ENCODE measurements at regions not wholly inside any gene's neighbourhood (a gene's known extent, or its start where the extent isn't known, plus 50 kb on each side); places are given as distances from the start of the nearest gene placed in this dataset.

GRCh38 chr5:153187503-153187902, 303.0 kb upstream of the GRIA1 start:
- no peaks in the 10 kb centered on the region for H3K4me1 ChIP-seq (ENCODE audit: control insufficient read depth, insufficient read depth, low read length)
- no peaks in the 10 kb centered on the region for H3K27me3 ChIP-seq (ENCODE audit: control insufficient read depth, insufficient read depth)
- no peaks in the 10 kb centered on the region for H3K9me3 ChIP-seq (ENCODE audit: control insufficient read depth, low read length)
- WGBS: 85% methylated on average over 1 of the region's 1 CpG
- no peak for ATAC-seq
- no peak overlapping the region for H3K4me3 ChIP-seq (ENCODE audit: low read length)
- no peak for DNase-seq
- H3K27ac ChIP-seq (ENCODE audit: low read length): no peak overlapping the region
- intact Hi-C loops (cut with DNase I): no loop called here

- DNase-seq (no peak), ATAC-seq (no peak)
- Histone ChIP-seq H3K27ac (ENCODE audit: low read length) (no peak overlapping the region), H3K9me3 (ENCODE audit: control insufficient read depth, low read length) (no peaks in the 10 kb centered on the region), H3K4me3 (ENCODE audit: low read length) (no peak overlapping the region), H3K4me1 (ENCODE audit: control insufficient read depth, insufficient read depth, low read length) (no peaks in the 10 kb centered on the region), H3K27me3 (ENCODE audit: control insufficient read depth, insufficient read depth) (no peaks in the 10 kb centered on the region)
- intact Hi-C loops (cut with DNase I): no loop called here
- WGBS: 59% methylated on average over 3 of the region's 3 CpGs
Observed at GRCh38 chr5:153206361-153206760, 284.1 kb upstream of the GRIA1 start.

GRCh38 chr5:153209016-153209415, 281.5 kb upstream of the GRIA1 start:
- no peaks in the 10 kb centered on the region for H3K9me3 ChIP-seq (ENCODE audit: control insufficient read depth, low read length)
- H3K4me3 ChIP-seq (ENCODE audit: low read length): no peak overlapping the region
- WGBS: 79% methylated on average over 3 of the region's 3 CpGs
- no peak overlapping the region for H3K27ac ChIP-seq (ENCODE audit: low read length)
- H3K27me3 ChIP-seq (ENCODE audit: control insufficient read depth, insufficient read depth): no peaks in the 10 kb centered on the region
- no peak for ATAC-seq
- intact Hi-C loops (cut with DNase I): no loop called here
- no peak for DNase-seq
- no peaks in the 10 kb centered on the region for H3K4me1 ChIP-seq (ENCODE audit: control insufficient read depth, insufficient read depth, low read length)

- no peak overlapping the region for H3K27ac ChIP-seq (ENCODE audit: low read length)
- no peaks in the 10 kb centered on the region for H3K4me1 ChIP-seq (ENCODE audit: control insufficient read depth, insufficient read depth, low read length)
- intact Hi-C loops (cut with DNase I): no loop called here
- no peak overlapping the region for H3K4me3 ChIP-seq (ENCODE audit: low read length)
- ATAC-seq (no peak), DNase-seq (no peak)
- 65% methylated on average over 2 of the region's 2 CpGs for WGBS
- H3K27me3 ChIP-seq (ENCODE audit: control insufficient read depth, insufficient read depth): no peaks in the 10 kb centered on the region
- no peaks in the 10 kb centered on the region for H3K9me3 ChIP-seq (ENCODE audit: control insufficient read depth, low read length)
Observed at GRCh38 chr5:153209687-153210086, 280.8 kb upstream of the GRIA1 start.

- DNase-seq (no peak), ATAC-seq (no peak)
- Histone ChIP-seq H3K4me3 (ENCODE audit: low read length) (no peak overlapping the region), H3K9me3 (ENCODE audit: control insufficient read depth, low read length) (no peaks in the 10 kb centered on the region), H3K4me1 (ENCODE audit: control insufficient read depth, insufficient read depth, low read length) (no peaks in the 10 kb centered on the region), H3K27ac (ENCODE audit: low read length) (no peak overlapping the region), H3K27me3 (ENCODE audit: control insufficient read depth, insufficient read depth) (no peaks in the 10 kb centered on the region)
- intact Hi-C loops (cut with DNase I): no loop called here
- WGBS: 65% methylated on average over 4 of the region's 4 CpGs
Observed at GRCh38 chr5:153211076-153211475, 279.4 kb upstream of the GRIA1 start.

- no peak for DNase-seq
Observed at GRCh38 chr5:153212471-153212870, 278.0 kb upstream of the GRIA1 start.

GRCh38 chr5:153222936-153223335, 267.5 kb upstream of the GRIA1 start:
- Histone ChIP-seq H3K27ac (ENCODE audit: low read length) (no peak overlapping the region), H3K9me3 (ENCODE audit: control insufficient read depth, low read length) (no peaks in the 10 kb centered on the region), H3K4me1 (ENCODE audit: control insufficient read depth, insufficient read depth, low read length) (no peaks in the 10 kb centered on the region), H3K4me3 (ENCODE audit: low read length) (no peak overlapping the region), H3K27me3 (ENCODE audit: control insufficient read depth, insufficient read depth) (no peaks in the 10 kb centered on the region)
- intact Hi-C loops (cut with DNase I): no loop called here
- no peak for DNase-seq
- ATAC-seq: no peak

More at GRCh38 chr5:153212471-153212870, 278.0 kb upstream of the GRIA1 start:
- 84% methylated on average over 3 of the region's 3 CpGs for WGBS
- no peak for ATAC-seq
- Histone ChIP-seq H3K27me3 (ENCODE audit: control insufficient read depth, insufficient read depth) (no peaks in the 10 kb centered on the region), H3K9me3 (ENCODE audit: control insufficient read depth, low read length) (no peaks in the 10 kb centered on the region), H3K27ac (ENCODE audit: low read length) (no peak overlapping the region), H3K4me3 (ENCODE audit: low read length) (no peak overlapping the region), H3K4me1 (ENCODE audit: control insufficient read depth, insufficient read depth, low read length) (no peaks in the 10 kb centered on the region)
- intact Hi-C loops (cut with DNase I): no loop called here

- intact Hi-C loops (cut with DNase I): no loop called here
- no peak for DNase-seq
- H3K4me1 ChIP-seq (ENCODE audit: control insufficient read depth, insufficient read depth, low read length): no peaks in the 10 kb centered on the region
- H3K27ac ChIP-seq (ENCODE audit: low read length): no peak overlapping the region
- no peak overlapping the region for H3K4me3 ChIP-seq (ENCODE audit: low read length)
- H3K27me3 ChIP-seq (ENCODE audit: control insufficient read depth, insufficient read depth): no peaks in the 10 kb centered on the region
- H3K9me3 ChIP-seq (ENCODE audit: control insufficient read depth, low read length): no peaks in the 10 kb centered on the region
- no peak for ATAC-seq
- WGBS: 76% methylated on average over 6 of the region's 6 CpGs
Observed at GRCh38 chr5:153223376-153223775, 267.1 kb upstream of the GRIA1 start.

GRCh38 chr5:153224651-153225050, 265.8 kb upstream of the GRIA1 start:
- intact Hi-C loops (cut with DNase I): no loop called here
- Histone ChIP-seq H3K4me3 (ENCODE audit: low read length) (no peak overlapping the region), H3K4me1 (ENCODE audit: control insufficient read depth, insufficient read depth, low read length) (no peaks in the 10 kb centered on the region), H3K9me3 (ENCODE audit: control insufficient read depth, low read length) (no peaks in the 10 kb centered on the region), H3K27ac (ENCODE audit: low read length) (no peak overlapping the region), H3K27me3 (ENCODE audit: control insufficient read depth, insufficient read depth) (no peaks in the 10 kb centered on the region)
- no peak for DNase-seq
- no peak for ATAC-seq

GRCh38 chr5:153233933-153234332, 256.5 kb upstream of the GRIA1 start:
- H3K27me3 ChIP-seq (ENCODE audit: control insufficient read depth, insufficient read depth): no peaks in the 10 kb centered on the region
- intact Hi-C loops (cut with DNase I): no loop called here
- DNase-seq (no peak), ATAC-seq (peak; percentile 49 to 66)
- H3K4me3 ChIP-seq (ENCODE audit: low read length): no peak overlapping the region
- 54% methylated on average over 2 of the region's 2 CpGs for WGBS
- H3K27ac ChIP-seq (ENCODE audit: low read length): no peak overlapping the region
- H3K4me1 ChIP-seq (ENCODE audit: control insufficient read depth, insufficient read depth, low read length): no peaks in the 10 kb centered on the region
- no peaks in the 10 kb centered on the region for H3K9me3 ChIP-seq (ENCODE audit: control insufficient read depth, low read length)

GRCh38 chr5:153236319-153236718, 254.2 kb upstream of the GRIA1 start:
- Histone ChIP-seq H3K4me3 (ENCODE audit: low read length) (no peak overlapping the region), H3K27me3 (ENCODE audit: control insufficient read depth, insufficient read depth) (no peaks in the 10 kb centered on the region), H3K27ac (ENCODE audit: low read length) (no peak overlapping the region), H3K4me1 (ENCODE audit: control insufficient read depth, insufficient read depth, low read length) (no peaks in the 10 kb centered on the region), H3K9me3 (ENCODE audit: control insufficient read depth, low read length) (no peaks in the 10 kb centered on the region)
- no peak for DNase-seq
- ATAC-seq: no peak
- intact Hi-C loops (cut with DNase I): no loop called here
- WGBS: 69% methylated on average over 3 of the region's 3 CpGs

GRCh38 chr5:153237671-153238332, 252.7 kb upstream of the GRIA1 start:
- no peaks in the 10 kb centered on the region for H3K27me3 ChIP-seq (ENCODE audit: control insufficient read depth, insufficient read depth)
- ATAC-seq (no peak), DNase-seq (no peak)
- intact Hi-C loops (cut with DNase I): no loop called here
- no peaks in the 10 kb centered on the region for H3K9me3 ChIP-seq (ENCODE audit: control insufficient read depth, low read length)
- 59% methylated on average over 1 of the region's 1 CpG for WGBS
- no peak overlapping the region for H3K27ac ChIP-seq (ENCODE audit: low read length)
- H3K4me1 ChIP-seq (ENCODE audit: control insufficient read depth, insufficient read depth, low read length): no peaks in the 10 kb centered on the region
- H3K4me3 ChIP-seq (ENCODE audit: low read length): no peak overlapping the region

Measured in right cardiac atrium (tissue), 5 donors.